ENCODE measurements at regions not wholly inside any gene's neighbourhood (a gene's known extent, or its start where the extent isn't known, plus 50 kb on each side); places are given as distances from the start of the nearest gene placed in this dataset.

GRCh38 chr4:104549736-104550135 is 55.0 kb upstream of the CXXC4 start:
- TF ChIP-seq BACH2 (CRISPR knock-in tag; IDR thresholded peaks at IDR 0.05; ENCODE audit: borderline replicate concordance) (no peak), PATZ1 (CRISPR knock-in tag; IDR thresholded peaks at IDR 0.05; ENCODE audit: borderline replicate concordance) (no peak), RARB (CRISPR knock-in tag; IDR thresholded peaks at IDR 0.05) (no peak), CSRNP3 (CRISPR knock-in tag; IDR thresholded peaks at IDR 0.05) (no peak), TCF4 (CRISPR knock-in tag; IDR thresholded peaks at IDR 0.05; ENCODE audit: borderline replicate concordance) (no peak), PPARA (CRISPR knock-in tag; IDR thresholded peaks at IDR 0.05; ENCODE audit: borderline replicate concordance) (no peak), ZFP3 (CRISPR knock-in tag; IDR thresholded peaks at IDR 0.05) (no peak), ZFP30 (CRISPR knock-in tag; IDR thresholded peaks at IDR 0.05) (no peak), SNAI2 (CRISPR knock-in tag; IDR thresholded peaks at IDR 0.05) (no peak), ZNF8 (CRISPR knock-in tag; IDR thresholded peaks at IDR 0.05) (no peak), ISL1 (CRISPR knock-in tag; IDR thresholded peaks at IDR 0.05) (no peak)

Data from SK-N-SH treated with all-trans-retinoic acid at 6 μM for 48 hours (cell line).